ENCODE measurements at regions not wholly inside any gene's neighbourhood (a gene's known extent, or its start where the extent isn't known, plus 50 kb on each side); places are given as distances from the start of the nearest gene placed in this dataset.

- Histone ChIP-seq H3K79me2 (replicated peaks; ENCODE audit: insufficient read depth, low read length) (no peaks in the 10 kb centered on the region), H3K36me3 (ENCODE audit: insufficient read depth, low read length) (no peaks in the 10 kb centered on the region), H3K9me3 (ENCODE audit: low read length) (no peaks in the 10 kb centered on the region), H3K9ac (ENCODE audit: low read length) (no peak overlapping the region), H3K9me2 (ENCODE audit: insufficient read depth, low read length) (no peaks in the 10 kb centered on the region), H4K20me1 (ENCODE audit: insufficient read depth) (no peaks in the 10 kb centered on the region), H3K4me2 (ENCODE audit: low read length) (no peak overlapping the region), H2AFZ (ENCODE audit: low read depth, low read length) (no peak overlapping the region), H3K27me3 (ENCODE audit: insufficient read depth, low read depth, low read length) (no peaks in the 10 kb centered on the region), H3K4me3 (ENCODE audit: low read length) (no peak overlapping the region), H3K27ac (ENCODE audit: low read length) (no peak overlapping the region), H3F3A (ENCODE audit: insufficient read depth, low read length, poor library complexity, severe bottlenecking) (no peaks in the 10 kb centered on the region)
- TF ChIP-seq MXI1 (conservative IDR thresholded peaks at IDR 0.05; ENCODE audit: poor library complexity, severe bottlenecking) (no peak), EZH2 (IDR thresholded peaks at IDR 0.05; ENCODE audit: borderline replicate concordance, insufficient read depth, low read length, poor library complexity, severe bottlenecking) (no peak), TAF1 (IDR thresholded peaks at IDR 0.05; ENCODE audit: low read depth) (no peak), CTCF (IDR thresholded peaks at IDR 0.05; ENCODE audit: poor library complexity, severe bottlenecking) (no peak), POLR2AphosphoS5 (IDR thresholded peaks at IDR 0.05) (no peak), RAD21 (conservative IDR thresholded peaks at IDR 0.05) (no peak)
- TF ChIP-seq, protein P1, sequence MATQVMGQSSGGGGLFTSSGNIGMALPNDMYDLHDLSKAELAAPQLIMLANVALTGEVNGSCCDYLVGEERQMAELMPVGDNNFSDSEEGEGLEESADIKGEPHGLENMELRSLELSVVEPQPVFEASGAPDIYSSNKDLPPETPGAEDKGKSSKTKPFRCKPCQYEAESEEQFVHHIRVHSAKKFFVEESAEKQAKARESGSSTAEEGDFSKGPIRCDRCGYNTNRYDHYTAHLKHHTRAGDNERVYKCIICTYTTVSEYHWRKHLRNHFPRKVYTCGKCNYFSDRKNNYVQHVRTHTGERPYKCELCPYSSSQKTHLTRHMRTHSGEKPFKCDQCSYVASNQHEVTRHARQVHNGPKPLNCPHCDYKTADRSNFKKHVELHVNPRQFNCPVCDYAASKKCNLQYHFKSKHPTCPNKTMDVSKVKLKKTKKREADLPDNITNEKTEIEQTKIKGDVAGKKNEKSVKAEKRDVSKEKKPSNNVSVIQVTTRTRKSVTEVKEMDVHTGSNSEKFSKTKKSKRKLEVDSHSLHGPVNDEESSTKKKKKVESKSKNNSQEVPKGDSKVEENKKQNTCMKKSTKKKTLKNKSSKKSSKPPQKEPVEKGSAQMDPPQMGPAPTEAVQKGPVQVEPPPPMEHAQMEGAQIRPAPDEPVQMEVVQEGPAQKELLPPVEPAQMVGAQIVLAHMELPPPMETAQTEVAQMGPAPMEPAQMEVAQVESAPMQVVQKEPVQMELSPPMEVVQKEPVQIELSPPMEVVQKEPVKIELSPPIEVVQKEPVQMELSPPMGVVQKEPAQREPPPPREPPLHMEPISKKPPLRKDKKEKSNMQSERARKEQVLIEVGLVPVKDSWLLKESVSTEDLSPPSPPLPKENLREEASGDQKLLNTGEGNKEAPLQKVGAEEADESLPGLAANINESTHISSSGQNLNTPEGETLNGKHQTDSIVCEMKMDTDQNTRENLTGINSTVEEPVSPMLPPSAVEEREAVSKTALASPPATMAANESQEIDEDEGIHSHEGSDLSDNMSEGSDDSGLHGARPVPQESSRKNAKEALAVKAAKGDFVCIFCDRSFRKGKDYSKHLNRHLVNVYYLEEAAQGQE (IDR thresholded peaks at IDR 0.05; ENCODE audit: borderline replicate concordance): no peak
Measured at GRCh38 chr20:6668546-6668945, 98.9 kb upstream of the BMP2 start.

DNA sequence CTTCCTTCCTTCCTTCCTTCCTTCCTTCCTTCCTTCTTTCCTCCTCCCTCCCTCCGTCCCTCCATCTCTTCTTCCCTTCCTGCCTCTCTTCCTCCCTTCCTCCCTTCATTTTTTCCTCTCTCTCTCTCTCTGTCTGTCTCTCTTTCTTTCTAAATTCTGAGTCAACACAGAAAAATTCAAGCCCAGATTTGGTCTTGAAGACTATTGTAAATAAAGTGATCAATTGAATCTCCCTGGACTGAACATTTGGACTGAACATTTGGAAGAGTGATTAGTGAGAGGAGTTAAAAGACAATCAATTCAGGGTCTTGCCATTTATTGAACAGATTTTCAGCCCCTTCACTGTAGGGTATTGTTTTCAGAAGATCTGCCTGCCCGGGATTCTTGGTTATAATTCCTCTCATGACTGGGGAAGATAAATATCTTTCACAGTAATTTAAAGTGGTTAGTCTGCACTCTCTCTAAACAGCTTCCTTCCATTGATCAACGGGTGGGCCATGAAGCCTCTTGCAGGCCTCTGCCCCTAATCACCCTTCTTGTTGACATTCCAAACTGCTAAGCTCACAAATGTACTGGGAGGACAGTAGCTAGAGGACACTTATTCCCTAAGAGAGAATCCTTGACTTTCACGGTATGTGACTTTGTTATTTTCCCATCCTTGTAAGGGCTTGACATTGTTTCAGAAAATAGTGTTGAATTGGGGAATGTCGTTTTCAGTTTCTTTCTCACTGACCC lies 101.7 kb upstream of the BMP2 start:
- Histone ChIP-seq H3F3A (ENCODE audit: insufficient read depth, low read length, poor library complexity, severe bottlenecking) (no peaks in the 10 kb centered on the region), H3K4me2 (ENCODE audit: low read length) (no peak overlapping the region), H4K20me1 (ENCODE audit: insufficient read depth) (no peaks in the 10 kb centered on the region), H3K36me3 (ENCODE audit: insufficient read depth, low read length) (no peaks in the 10 kb centered on the region), H3K9me3 (ENCODE audit: low read length) (no peaks in the 10 kb centered on the region), H3K4me3 (ENCODE audit: low read length) (no peak overlapping the region), H3K27ac (ENCODE audit: low read length) (no peak overlapping the region), H2AFZ (ENCODE audit: low read depth, low read length) (no peak overlapping the region), H3K79me2 (replicated peaks; ENCODE audit: insufficient read depth, low read length) (no peaks in the 10 kb centered on the region), H3K9me2 (ENCODE audit: insufficient read depth, low read length) (no peaks in the 10 kb centered on the region), H3K27me3 (ENCODE audit: insufficient read depth, low read depth, low read length) (no peaks in the 10 kb centered on the region), H3K9ac (ENCODE audit: low read length) (no peak overlapping the region)
- TF ChIP-seq EP300 (conservative IDR thresholded peaks at IDR 0.05; ENCODE audit: poor library complexity, severe bottlenecking): no peak
- TF ChIP-seq CTCF (IDR thresholded peaks at IDR 0.05; ENCODE audit: poor library complexity, severe bottlenecking): no peak
- TF ChIP-seq MXI1 (conservative IDR thresholded peaks at IDR 0.05; ENCODE audit: poor library complexity, severe bottlenecking): no peak
- TF ChIP-seq SMC3 (conservative IDR thresholded peaks at IDR 0.05; ENCODE audit: poor library complexity): no peak
- no peak for TF ChIP-seq TAF1 (IDR thresholded peaks at IDR 0.05; ENCODE audit: low read depth)
- no peak for TF ChIP-seq POLR2AphosphoS5 (IDR thresholded peaks at IDR 0.05)
- no peak for TF ChIP-seq EZH2 (IDR thresholded peaks at IDR 0.05; ENCODE audit: borderline replicate concordance, insufficient read depth, low read length, poor library complexity, severe bottlenecking)
- TF ChIP-seq, protein P1 (IDR thresholded peaks at IDR 0.05; ENCODE audit: borderline replicate concordance): no peak
- TF ChIP-seq RAD21 (conservative IDR thresholded peaks at IDR 0.05): no peak
